Liver (tissue), 8 donors: ENCODE measurements at regions not wholly inside any gene's neighbourhood (a gene's known extent, or its start where the extent isn't known, plus 50 kb on each side); places are given as distances from the start of the nearest gene placed in this dataset.

Experiments
- DNase-seq: peaks from one replicate; pipeline ENCODE4 v3.0.0-alpha.2; 2017; ENCODE audit warnings: low spot score
- H3K27ac ChIP-seq, 2 donors: one replicate each; pipeline ENCODE4 v1.7.0; 2013; ENCODE audit warnings: inconsistent platforms in 2 of 2, low read length in 2 of 2, control low read depth in 1 of 2, low read depth in 1 of 2, mild to moderate bottlenecking in 1 of 2
- H3K27me3 ChIP-seq, 4 donors: one replicate each; pipeline versions ENCODE4 v1.6.1 to v1.7.0; 2013; ENCODE audit warnings: low read length in 3 of 4, inconsistent platforms in 1 of 4, mild to moderate bottlenecking in 1 of 4, moderate library complexity in 1 of 4; ENCODE audit not compliant: control insufficient read depth in 4 of 4, insufficient read depth in 4 of 4
- H3K36me3 ChIP-seq, 4 donors: one replicate each; pipeline versions ENCODE4 v1.6.1 to v1.7.0; 2013; ENCODE audit warnings: low read length in 3 of 4, mild to moderate bottlenecking in 3 of 4, low read depth in 1 of 4, moderate library complexity in 1 of 4; ENCODE audit not compliant: control insufficient read depth in 4 of 4, insufficient read depth in 3 of 4
- H3K4me1 ChIP-seq, 4 donors: one replicate each; pipeline versions ENCODE4 v1.6.1 to v1.7.0; 2013; ENCODE audit warnings: low read length in 3 of 4, mild to moderate bottlenecking in 3 of 4, moderate library complexity in 1 of 4; ENCODE audit not compliant: control insufficient read depth in 4 of 4, insufficient read depth in 4 of 4
- H3K4me3 ChIP-seq, 3 donors: one replicate each; pipeline versions ENCODE4 v1.6.1 to v1.7.0; 2013; ENCODE audit warnings: low read length in 3 of 3, control low read depth in 1 of 3, low read depth in 1 of 3, mild to moderate bottlenecking in 1 of 3
- H3K9ac ChIP-seq, 2 donors: one replicate each; pipeline ENCODE4 v1.7.0; 2013; ENCODE audit warnings: low read length in 2 of 2, mild to moderate bottlenecking in 2 of 2, moderate library complexity in 2 of 2, control low read depth in 1 of 2, low read depth in 1 of 2
- H3K9me3 ChIP-seq, 4 donors: one replicate each; pipeline versions ENCODE4 v1.6.1 to v1.7.0; 2013; ENCODE audit warnings: low read length in 3 of 4; ENCODE audit not compliant: control insufficient read depth in 4 of 4
- EGR1 ChIP-seq, 2 donors: IDR thresholded peaks; 2 replicates each; pipeline ENCODE4 v1.6.1; 2016 to 2018; ENCODE audit warnings: antibody characterized with exemption in 2 of 2, low read depth in 2 of 2
- FOXA2 ChIP-seq: IDR thresholded peaks from 2 replicates; pipeline ENCODE4 v1.6.1; 2016; ENCODE audit warnings: antibody characterized with exemption
- GABPA ChIP-seq, 2 donors: IDR thresholded peaks in 1 of 2; conservative IDR thresholded peaks in 1 of 2; 2 replicates each; pipeline ENCODE4 v1.6.1; 2016; ENCODE audit warnings: antibody characterized with exemption in 2 of 2, mild to moderate bottlenecking in 1 of 2, moderate library complexity in 1 of 2
- HNF4A ChIP-seq, 2 donors: conservative IDR thresholded peaks; 2 replicates each; pipeline ENCODE4 v1.6.1; 2016; ENCODE audit warnings: antibody characterized with exemption in 2 of 2, mild to moderate bottlenecking in 2 of 2
- HNF4G ChIP-seq: IDR thresholded peaks from 2 replicates; pipeline ENCODE4 v1.6.1; 2016; ENCODE audit warnings: antibody characterized with exemption
- JUND ChIP-seq, 2 donors: IDR thresholded peaks; 2 replicates each; pipeline ENCODE4 v1.6.1; 2016; ENCODE audit warnings: antibody characterized with exemption in 2 of 2
- NR2F2 ChIP-seq: IDR thresholded peaks from 2 replicates; pipeline ENCODE4 v1.6.1; 2016; ENCODE audit warnings: antibody characterized with exemption
- RAD21 ChIP-seq, 2 donors: IDR thresholded peaks; 2 replicates each; pipeline ENCODE4 v1.6.1; 2016; ENCODE audit warnings: antibody characterized with exemption in 2 of 2, mild to moderate bottlenecking in 2 of 2
- RXRA ChIP-seq, 2 donors: IDR thresholded peaks; 2 replicates each; pipeline ENCODE4 v1.6.1; 2017 to 2018; ENCODE audit warnings: antibody characterized with exemption in 2 of 2, mild to moderate bottlenecking in 1 of 2
- SP1 ChIP-seq: IDR thresholded peaks from 2 replicates; pipeline ENCODE4 v1.6.1; 2018; ENCODE audit warnings: antibody characterized with exemption, mild to moderate bottlenecking
- TAF1 ChIP-seq: conservative IDR thresholded peaks from 2 replicates; pipeline ENCODE4 v1.6.1; 2016; ENCODE audit warnings: antibody characterized with exemption, mild to moderate bottlenecking
- WGBS: extraction: QIAGEN DNeasy Blood & Tissue Kit; methylation state at CpG from one replicate; pipeline ENCODE4 v1.1.7; 2013; 5-methylcytosine and 5-hydroxymethylcytosine counted together
- TF ChIP-seq, protein P1 (sequence below): IDR thresholded peaks from 2 replicates; pipeline ENCODE4 v1.6.1; 2016; ENCODE audit warnings: antibody characterized with exemption
- TF ChIP-seq, protein P2 (sequence below): IDR thresholded peaks from 2 replicates; pipeline ENCODE4 v1.6.1; 2016; ENCODE audit warnings: antibody characterized with exemption
- TF ChIP-seq, protein P3 (sequence below): fragments of 150-350 bp; IDR thresholded peaks from 2 replicates; pipeline ENCODE4 v1.5.1; 2017; ENCODE audit warnings: improper control_type of control experiment, low read depth, low read length; ENCODE audit not compliant: missing input control
- TF ChIP-seq, protein P4 (sequence below): IDR thresholded peaks from 2 replicates; pipeline ENCODE4 v1.6.1; 2016; ENCODE audit warnings: antibody characterized with exemption, mild to moderate bottlenecking
- donor health status: healthy.
- donor health status: healthy.
- donor health status: healthy.
- donor health status: healthy.
- donor health status: healthy.

DNA sequence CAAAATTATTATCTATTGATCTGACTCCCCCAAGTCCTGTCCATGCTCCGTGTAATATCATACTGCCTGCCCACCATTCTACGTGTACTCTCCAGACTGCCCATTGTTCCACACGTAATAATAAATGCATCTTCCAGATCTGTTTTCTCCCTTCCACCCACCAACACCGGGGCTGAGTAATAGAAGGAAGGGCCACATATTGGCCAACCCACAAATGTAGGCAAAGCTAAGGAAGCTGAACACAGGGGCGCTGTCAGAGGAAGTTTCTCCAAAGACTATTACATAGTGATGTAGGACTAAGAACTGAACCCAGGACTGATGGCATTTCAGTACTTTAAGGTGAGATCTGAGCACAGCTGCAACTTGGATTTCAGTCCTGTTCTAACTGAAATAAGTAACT lies 135.8 kb upstream of the GUCY1A1 start:
- Histone ChIP-seq H3K4me1 (no peaks in the 10 kb centered on the region), H3K27me3 (no peaks in the 10 kb centered on the region), H3K27ac (no peak overlapping the region), H3K9me3 (no peaks in the 10 kb centered on the region), H3K9ac (no peak overlapping the region), H3K36me3 (no peaks in the 10 kb centered on the region), H3K4me3 (no peak overlapping the region)
- 84% methylated on average over 5 of the region's 5 CpGs for WGBS
- TF ChIP-seq NR2F2 (no peak), HNF4G (no peak), EGR1 (IDR thresholded peaks at IDR 0.05; ENCODE audit: low read depth in 2 of 2) (no peak), FOXA2 (no peak), GABPA (IDR thresholded peaks at IDR 0.05 in 1 of 2, conservative IDR thresholded peaks at IDR 0.05 in 1 of 2) (no peak), RXRA (IDR thresholded peaks at IDR 0.05) (no peak), JUND (IDR thresholded peaks at IDR 0.05) (no peak), RAD21 (IDR thresholded peaks at IDR 0.05) (no peak), TAF1 (no peak)
- TF ChIP-seq, protein P1, sequence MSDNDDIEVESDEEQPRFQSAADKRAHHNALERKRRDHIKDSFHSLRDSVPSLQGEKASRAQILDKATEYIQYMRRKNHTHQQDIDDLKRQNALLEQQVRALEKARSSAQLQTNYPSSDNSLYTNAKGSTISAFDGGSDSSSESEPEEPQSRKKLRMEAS: no peak
- TF ChIP-seq, protein P2, sequence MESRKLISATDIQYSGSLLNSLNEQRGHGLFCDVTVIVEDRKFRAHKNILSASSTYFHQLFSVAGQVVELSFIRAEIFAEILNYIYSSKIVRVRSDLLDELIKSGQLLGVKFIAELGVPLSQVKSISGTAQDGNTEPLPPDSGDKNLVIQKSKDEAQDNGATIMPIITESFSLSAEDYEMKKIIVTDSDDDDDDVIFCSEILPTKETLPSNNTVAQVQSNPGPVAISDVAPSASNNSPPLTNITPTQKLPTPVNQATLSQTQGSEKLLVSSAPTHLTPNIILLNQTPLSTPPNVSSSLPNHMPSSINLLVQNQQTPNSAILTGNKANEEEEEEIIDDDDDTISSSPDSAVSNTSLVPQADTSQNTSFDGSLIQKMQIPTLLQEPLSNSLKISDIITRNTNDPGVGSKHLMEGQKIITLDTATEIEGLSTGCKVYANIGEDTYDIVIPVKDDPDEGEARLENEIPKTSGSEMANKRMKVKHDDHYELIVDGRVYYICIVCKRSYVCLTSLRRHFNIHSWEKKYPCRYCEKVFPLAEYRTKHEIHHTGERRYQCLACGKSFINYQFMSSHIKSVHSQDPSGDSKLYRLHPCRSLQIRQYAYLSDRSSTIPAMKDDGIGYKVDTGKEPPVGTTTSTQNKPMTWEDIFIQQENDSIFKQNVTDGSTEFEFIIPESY: no peak
- TF ChIP-seq, protein P3, sequence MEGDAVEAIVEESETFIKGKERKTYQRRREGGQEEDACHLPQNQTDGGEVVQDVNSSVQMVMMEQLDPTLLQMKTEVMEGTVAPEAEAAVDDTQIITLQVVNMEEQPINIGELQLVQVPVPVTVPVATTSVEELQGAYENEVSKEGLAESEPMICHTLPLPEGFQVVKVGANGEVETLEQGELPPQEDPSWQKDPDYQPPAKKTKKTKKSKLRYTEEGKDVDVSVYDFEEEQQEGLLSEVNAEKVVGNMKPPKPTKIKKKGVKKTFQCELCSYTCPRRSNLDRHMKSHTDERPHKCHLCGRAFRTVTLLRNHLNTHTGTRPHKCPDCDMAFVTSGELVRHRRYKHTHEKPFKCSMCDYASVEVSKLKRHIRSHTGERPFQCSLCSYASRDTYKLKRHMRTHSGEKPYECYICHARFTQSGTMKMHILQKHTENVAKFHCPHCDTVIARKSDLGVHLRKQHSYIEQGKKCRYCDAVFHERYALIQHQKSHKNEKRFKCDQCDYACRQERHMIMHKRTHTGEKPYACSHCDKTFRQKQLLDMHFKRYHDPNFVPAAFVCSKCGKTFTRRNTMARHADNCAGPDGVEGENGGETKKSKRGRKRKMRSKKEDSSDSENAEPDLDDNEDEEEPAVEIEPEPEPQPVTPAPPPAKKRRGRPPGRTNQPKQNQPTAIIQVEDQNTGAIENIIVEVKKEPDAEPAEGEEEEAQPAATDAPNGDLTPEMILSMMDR: no peak
- TF ChIP-seq, protein P4, sequence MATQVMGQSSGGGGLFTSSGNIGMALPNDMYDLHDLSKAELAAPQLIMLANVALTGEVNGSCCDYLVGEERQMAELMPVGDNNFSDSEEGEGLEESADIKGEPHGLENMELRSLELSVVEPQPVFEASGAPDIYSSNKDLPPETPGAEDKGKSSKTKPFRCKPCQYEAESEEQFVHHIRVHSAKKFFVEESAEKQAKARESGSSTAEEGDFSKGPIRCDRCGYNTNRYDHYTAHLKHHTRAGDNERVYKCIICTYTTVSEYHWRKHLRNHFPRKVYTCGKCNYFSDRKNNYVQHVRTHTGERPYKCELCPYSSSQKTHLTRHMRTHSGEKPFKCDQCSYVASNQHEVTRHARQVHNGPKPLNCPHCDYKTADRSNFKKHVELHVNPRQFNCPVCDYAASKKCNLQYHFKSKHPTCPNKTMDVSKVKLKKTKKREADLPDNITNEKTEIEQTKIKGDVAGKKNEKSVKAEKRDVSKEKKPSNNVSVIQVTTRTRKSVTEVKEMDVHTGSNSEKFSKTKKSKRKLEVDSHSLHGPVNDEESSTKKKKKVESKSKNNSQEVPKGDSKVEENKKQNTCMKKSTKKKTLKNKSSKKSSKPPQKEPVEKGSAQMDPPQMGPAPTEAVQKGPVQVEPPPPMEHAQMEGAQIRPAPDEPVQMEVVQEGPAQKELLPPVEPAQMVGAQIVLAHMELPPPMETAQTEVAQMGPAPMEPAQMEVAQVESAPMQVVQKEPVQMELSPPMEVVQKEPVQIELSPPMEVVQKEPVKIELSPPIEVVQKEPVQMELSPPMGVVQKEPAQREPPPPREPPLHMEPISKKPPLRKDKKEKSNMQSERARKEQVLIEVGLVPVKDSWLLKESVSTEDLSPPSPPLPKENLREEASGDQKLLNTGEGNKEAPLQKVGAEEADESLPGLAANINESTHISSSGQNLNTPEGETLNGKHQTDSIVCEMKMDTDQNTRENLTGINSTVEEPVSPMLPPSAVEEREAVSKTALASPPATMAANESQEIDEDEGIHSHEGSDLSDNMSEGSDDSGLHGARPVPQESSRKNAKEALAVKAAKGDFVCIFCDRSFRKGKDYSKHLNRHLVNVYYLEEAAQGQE: no peak
- no peak for DNase-seq

DNA sequence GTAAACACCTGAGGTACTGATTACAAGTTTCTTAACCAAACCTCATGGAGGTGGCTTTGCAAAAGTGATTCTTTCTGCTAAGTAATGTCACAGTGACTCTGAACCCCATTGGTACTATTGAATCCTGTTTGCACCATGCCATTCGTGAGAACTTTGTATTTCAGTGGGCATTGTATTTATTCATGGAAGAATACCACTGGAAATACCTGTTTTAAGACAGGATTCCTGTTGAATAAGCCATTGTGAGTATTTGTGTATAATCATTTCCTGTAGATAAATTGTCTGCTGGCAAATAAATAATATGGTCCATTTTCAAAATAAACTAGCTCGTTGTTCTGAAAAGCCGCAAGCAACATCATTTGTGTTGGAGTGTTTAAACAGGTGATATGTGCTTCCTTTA lies 136.4 kb upstream of the GUCY1A1 start:
- Histone ChIP-seq H3K27me3 (no peaks in the 10 kb centered on the region), H3K9ac (no peak overlapping the region), H3K4me3 (no peak overlapping the region), H3K36me3 (no peaks in the 10 kb centered on the region), H3K4me1 (no peaks in the 10 kb centered on the region), H3K9me3 (no peaks in the 10 kb centered on the region), H3K27ac (no peak overlapping the region)
- no peak for DNase-seq
- 61% methylated on average over 3 of the region's 3 CpGs for WGBS
- no peak for TF ChIP-seq TAF1
- no peak for TF ChIP-seq FOXA2
- no peak for TF ChIP-seq RXRA (IDR thresholded peaks at IDR 0.05)
- TF ChIP-seq SP1: no peak
- no peak for TF ChIP-seq HNF4A (conservative IDR thresholded peaks at IDR 0.05)
- TF ChIP-seq RAD21 (IDR thresholded peaks at IDR 0.05): no peak
- no peak for TF ChIP-seq GABPA (IDR thresholded peaks at IDR 0.05 in 1 of 2, conservative IDR thresholded peaks at IDR 0.05 in 1 of 2)
- TF ChIP-seq, protein P2: no peak
